Activated naive CD8-positive, alpha-beta T cell (primary cell): ENCODE measurements at regions not wholly inside any gene's neighbourhood (a gene's known extent, or its start where the extent isn't known, plus 50 kb on each side); places are given as distances from the start of the nearest gene placed in this dataset.

ENCODE experiments used
- H3K27ac Mint-ChIP-seq: one replicate; pipeline ENCODE4 v1.8.0; 2021; ENCODE audit warnings: mixed read lengths
- H3K27me3 Mint-ChIP-seq: one replicate; pipeline ENCODE4 v1.8.0; 2021; ENCODE audit warnings: mixed read lengths
- H3K36me3 Mint-ChIP-seq: one replicate; pipeline ENCODE4 v1.8.0; 2021; ENCODE audit warnings: mixed read lengths
- H3K4me1 Mint-ChIP-seq: one replicate; pipeline ENCODE4 v1.8.0; 2021; ENCODE audit warnings: low read depth, mixed read lengths
- H3K4me3 Mint-ChIP-seq: one replicate; pipeline ENCODE4 v1.8.0; 2021; ENCODE audit warnings: mild to moderate bottlenecking, mixed read lengths
- H3K9me3 Mint-ChIP-seq: one replicate; pipeline ENCODE4 v1.8.0; 2021; ENCODE audit warnings: low read depth, mixed read lengths

DNA sequence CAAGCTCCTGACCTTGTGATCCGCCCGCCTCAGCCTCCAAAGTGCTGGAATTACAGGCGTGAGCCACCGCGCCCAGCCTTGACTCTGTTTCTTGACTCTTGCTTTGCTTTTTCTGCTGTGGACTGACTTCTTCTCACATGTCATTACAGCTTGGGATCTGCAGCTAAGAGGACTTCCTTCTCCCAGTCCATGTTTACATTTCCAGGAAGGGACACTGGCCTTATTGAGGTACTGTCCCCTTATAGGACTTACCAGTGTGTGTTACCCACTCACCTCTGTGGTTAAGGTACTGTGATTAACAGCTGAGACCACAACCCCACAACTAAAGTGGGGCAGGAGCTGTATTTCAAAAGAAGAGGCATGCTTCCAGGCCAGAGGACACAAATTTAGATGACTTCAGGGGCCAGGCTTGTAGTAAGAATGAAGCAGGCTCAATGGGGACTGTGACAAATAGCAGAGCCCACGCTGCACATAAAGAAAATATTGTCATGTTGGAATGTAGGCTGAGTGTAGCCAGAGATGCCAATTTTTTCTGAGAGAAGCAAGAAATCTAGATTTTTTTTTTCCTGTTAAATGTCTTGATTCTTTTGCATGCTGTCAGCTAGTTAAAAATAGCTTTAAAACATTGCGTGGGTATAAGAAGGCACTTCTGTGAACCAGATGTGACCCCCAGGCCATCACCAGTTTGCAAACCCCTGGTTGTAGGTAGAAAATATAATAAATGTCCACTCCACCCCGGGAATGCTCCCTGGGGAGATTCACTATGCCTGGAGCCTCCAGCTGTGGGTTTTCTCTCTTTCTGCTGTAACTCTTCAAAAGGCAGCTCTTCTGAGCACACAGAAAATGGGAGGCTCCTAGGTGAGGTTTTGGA is 75.0 kb downstream of the PTPDC1 start:
- H3K9me3 Mint-ChIP-seq: peaks cover 5% of the 10 kb centered on the region
- H3K27me3 Mint-ChIP-seq: no peaks in the 10 kb centered on the region
- H3K4me1 Mint-ChIP-seq: peaks cover 19% of the 10 kb centered on the region
- peaks cover 4% of the 10 kb centered on the region for H3K36me3 Mint-ChIP-seq
- no peak overlapping the region for H3K4me3 Mint-ChIP-seq
- H3K27ac Mint-ChIP-seq: no peak overlapping the region

- H3K9me3 Mint-ChIP-seq: no peaks in the 10 kb centered on the region
- no peak overlapping the region for H3K27ac Mint-ChIP-seq
- H3K4me1 Mint-ChIP-seq: peaks cover 28% of the 10 kb centered on the region
- no peaks in the 10 kb centered on the region for H3K27me3 Mint-ChIP-seq
- H3K4me3 Mint-ChIP-seq: no peak overlapping the region
- no peaks in the 10 kb centered on the region for H3K36me3 Mint-ChIP-seq
These were observed 76.6 kb downstream of the PTPDC1 start for GRCh38 chr9:94160594-94161501.

- Mint-ChIP-seq H3K4me1 (peaks cover 26% of the 10 kb centered on the region), H3K9me3 (no peaks in the 10 kb centered on the region), H3K27me3 (no peaks in the 10 kb centered on the region), H3K27ac (no peak overlapping the region), H3K4me3 (no peak overlapping the region), H3K36me3 (no peaks in the 10 kb centered on the region)
These were observed 77.4 kb downstream of the PTPDC1 start for GRCh38 chr9:94161673-94162072.

- peaks cover 45% of the 10 kb centered on the region for H3K4me1 Mint-ChIP-seq
- no peaks in the 10 kb centered on the region for H3K9me3 Mint-ChIP-seq
- H3K27me3 Mint-ChIP-seq: no peaks in the 10 kb centered on the region
- peak overlapping the region; percentile 77 for H3K4me3 Mint-ChIP-seq
- peaks cover 3% of the 10 kb centered on the region for H3K36me3 Mint-ChIP-seq
- peak overlapping the region; percentile 55 for H3K27ac Mint-ChIP-seq
These were observed 80.7 kb downstream of the PTPDC1 start for GRCh38 chr9:94164806-94165549.

DNA sequence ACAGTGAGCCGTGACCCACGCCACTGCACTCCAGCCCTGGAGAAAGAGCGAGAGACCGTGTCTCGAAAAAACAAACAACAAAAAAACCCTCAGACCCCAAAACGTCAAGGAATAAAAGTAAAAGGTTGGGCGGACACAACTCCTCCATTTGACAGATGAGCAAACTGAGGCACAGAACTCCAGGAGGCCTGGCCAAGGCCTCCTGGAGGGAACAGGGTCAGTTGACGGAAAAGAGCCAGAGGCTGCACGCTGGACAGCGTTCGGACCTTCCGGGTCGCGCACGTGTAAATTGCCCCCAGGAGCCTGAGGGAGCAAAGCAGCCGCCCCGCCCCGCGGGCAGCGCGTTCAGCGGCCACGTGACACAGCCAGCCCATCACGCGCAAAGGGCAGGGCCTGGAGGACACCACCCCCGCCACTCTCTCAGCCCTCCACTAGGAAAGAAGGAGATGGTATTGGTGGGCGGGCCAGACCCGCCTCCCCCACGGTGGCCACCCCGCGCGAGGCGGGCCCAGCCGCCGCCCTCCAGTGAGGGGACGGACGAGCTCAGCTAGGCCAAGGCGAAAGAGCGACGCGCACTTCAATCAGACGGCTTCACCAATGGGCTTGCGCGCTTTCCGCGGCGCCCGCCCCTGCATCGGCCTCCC is 81.5 kb downstream of the PTPDC1 start:
- H3K36me3 Mint-ChIP-seq: peaks cover 3% of the 10 kb centered on the region
- H3K4me1 Mint-ChIP-seq: peaks cover 52% of the 10 kb centered on the region
- H3K4me3 Mint-ChIP-seq: peak overlapping the region; percentile 77
- peak overlapping the region; percentile 55 for H3K27ac Mint-ChIP-seq
- H3K9me3 Mint-ChIP-seq: no peaks in the 10 kb centered on the region
- H3K27me3 Mint-ChIP-seq: no peaks in the 10 kb centered on the region

DNA sequence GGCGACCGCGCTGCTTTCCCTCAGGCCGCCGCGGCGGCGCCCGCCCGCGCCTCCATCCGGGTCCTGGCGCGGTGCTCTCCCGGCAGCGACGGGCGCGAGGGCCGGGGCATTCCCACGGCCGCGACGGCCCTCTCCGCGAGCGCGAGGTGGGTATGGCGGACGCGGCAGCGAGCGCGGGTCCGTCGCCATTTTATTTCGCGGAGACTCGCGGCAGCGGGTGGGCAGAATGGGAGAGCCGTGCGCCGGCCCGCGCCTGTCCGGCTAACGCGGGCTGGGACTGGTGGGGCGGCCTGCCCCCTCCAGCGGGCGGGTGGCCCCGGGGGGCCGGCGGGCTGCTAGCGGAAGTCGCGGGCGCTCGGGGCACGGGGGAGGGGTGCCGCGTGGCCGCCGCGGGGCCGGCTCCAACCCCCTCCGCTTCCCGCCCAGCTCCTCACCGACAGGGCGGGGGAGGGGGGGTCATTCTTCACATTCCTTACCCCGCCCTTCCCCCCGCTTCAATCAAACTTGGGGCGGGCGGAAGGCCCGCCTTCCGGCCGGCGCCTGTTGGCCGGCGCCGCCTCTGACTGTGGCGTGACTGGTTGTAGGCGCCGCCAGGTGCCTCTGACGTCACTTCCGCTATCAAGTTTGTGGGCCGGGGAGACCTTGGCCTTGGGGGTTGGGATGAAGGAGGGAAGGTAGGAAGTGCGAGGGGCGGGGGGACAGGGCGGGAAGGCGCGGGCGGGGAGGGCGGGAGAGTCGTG is 82.1 kb downstream of the PTPDC1 start:
- H3K36me3 Mint-ChIP-seq: peaks cover 3% of the 10 kb centered on the region
- no peaks in the 10 kb centered on the region for H3K9me3 Mint-ChIP-seq
- H3K27me3 Mint-ChIP-seq: no peaks in the 10 kb centered on the region
- peak overlapping the region; percentile 95 for H3K4me3 Mint-ChIP-seq
- peak overlapping the region; percentile 83 for H3K27ac Mint-ChIP-seq
- H3K4me1 Mint-ChIP-seq: peaks cover 54% of the 10 kb centered on the region

DNA sequence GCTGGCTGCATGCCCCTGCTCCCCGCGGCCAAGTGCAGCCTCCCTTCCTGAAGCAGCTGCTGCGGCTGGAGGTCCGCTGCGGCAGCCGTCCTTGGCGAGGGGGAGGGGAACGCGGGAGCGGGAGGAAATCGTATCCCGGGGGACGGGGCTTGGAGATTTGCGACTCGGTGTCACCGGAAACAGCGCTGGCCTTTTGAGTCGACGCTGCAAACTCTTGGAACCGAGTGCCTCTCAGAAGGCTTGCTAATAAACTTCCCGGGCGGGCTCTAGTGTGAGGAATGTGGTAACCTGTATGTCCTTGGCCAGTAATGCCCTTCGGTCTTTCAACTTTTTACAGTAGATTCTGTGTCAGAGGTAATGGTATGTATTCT is 82.7 kb downstream of the PTPDC1 start:
- peaks cover 3% of the 10 kb centered on the region for H3K36me3 Mint-ChIP-seq
- peaks cover 57% of the 10 kb centered on the region for H3K4me1 Mint-ChIP-seq
- peak overlapping the region; percentile 95 for H3K4me3 Mint-ChIP-seq
- H3K9me3 Mint-ChIP-seq: no peaks in the 10 kb centered on the region
- no peaks in the 10 kb centered on the region for H3K27me3 Mint-ChIP-seq
- peak overlapping the region; percentile 83 for H3K27ac Mint-ChIP-seq

- H3K27me3 Mint-ChIP-seq: no peaks in the 10 kb centered on the region
- H3K4me1 Mint-ChIP-seq: peaks cover 60% of the 10 kb centered on the region
- H3K36me3 Mint-ChIP-seq: peaks cover 3% of the 10 kb centered on the region
- H3K4me3 Mint-ChIP-seq: peak overlapping the region; percentile 95
- H3K27ac Mint-ChIP-seq: peak overlapping the region; percentile 83
- no peaks in the 10 kb centered on the region for H3K9me3 Mint-ChIP-seq
These were observed 83.2 kb downstream of the PTPDC1 start for GRCh38 chr9:94167376-94167890.

DNA sequence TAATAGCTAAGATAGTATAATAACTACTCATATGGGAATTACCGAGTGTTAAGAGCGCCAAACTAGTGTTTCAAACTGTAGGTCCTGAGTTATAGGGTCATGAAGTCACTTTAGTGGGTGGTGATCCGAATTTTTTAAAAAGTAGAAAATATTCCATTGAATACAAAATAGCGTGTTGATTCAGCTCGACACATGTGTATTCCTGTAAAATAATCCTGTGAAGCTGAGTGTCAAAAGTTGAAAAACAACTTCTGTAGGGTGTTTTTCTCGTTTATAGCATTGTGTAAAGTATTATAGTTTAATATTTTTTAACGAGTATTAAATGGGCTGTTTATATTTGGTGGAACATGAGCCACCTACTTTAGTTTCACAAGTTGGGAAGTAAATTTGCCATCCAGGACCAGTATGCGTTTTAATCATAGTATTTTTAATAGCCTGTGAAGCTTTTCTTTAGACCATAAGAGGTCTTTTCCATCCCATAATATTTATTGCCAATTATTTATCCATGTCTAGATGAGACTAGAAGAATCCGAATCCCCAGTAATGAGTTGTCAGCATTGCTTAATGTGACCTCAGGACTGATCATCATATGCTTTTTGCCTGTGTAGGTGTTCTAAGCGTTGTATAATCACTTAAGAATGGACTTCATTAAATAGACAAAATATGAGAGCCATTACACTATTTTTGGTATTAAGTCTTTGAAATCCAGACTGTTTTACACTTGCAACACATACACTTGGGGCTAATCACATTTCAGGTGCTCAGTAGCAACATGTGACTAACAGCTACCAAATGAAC is 84.1 kb downstream of the PTPDC1 start:
- Mint-ChIP-seq H3K27me3 (no peaks in the 10 kb centered on the region), H3K27ac (peak overlapping the region; percentile 83), H3K36me3 (peaks cover 3% of the 10 kb centered on the region), H3K9me3 (no peaks in the 10 kb centered on the region), H3K4me1 (peaks cover 69% of the 10 kb centered on the region), H3K4me3 (peak overlapping the region; percentile 95)

DNA sequence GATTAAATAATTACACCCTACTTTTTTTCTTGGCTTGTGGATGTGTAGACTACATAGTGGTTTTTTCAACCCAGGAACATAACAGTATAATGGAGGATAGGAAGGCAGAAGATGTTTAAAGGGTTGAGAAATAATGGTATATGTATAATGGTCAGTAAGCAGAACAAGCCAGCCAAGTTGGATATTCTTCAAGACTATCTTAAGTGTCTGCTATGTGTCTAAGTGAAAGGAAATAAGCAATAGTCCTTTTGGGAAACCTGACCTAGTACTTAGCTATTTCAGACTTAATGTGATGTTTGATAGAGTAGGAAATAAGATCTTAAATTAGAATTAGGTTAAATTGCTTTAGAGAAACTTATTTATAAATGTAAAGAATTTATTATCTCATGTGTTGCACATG is 85.7 kb downstream of the PTPDC1 start:
- peak overlapping the region; percentile 75 for H3K27ac Mint-ChIP-seq
- H3K36me3 Mint-ChIP-seq: peaks cover 3% of the 10 kb centered on the region
- no peaks in the 10 kb centered on the region for H3K9me3 Mint-ChIP-seq
- H3K27me3 Mint-ChIP-seq: no peaks in the 10 kb centered on the region
- peaks cover 73% of the 10 kb centered on the region for H3K4me1 Mint-ChIP-seq
- H3K4me3 Mint-ChIP-seq: peak overlapping the region; percentile 77

DNA sequence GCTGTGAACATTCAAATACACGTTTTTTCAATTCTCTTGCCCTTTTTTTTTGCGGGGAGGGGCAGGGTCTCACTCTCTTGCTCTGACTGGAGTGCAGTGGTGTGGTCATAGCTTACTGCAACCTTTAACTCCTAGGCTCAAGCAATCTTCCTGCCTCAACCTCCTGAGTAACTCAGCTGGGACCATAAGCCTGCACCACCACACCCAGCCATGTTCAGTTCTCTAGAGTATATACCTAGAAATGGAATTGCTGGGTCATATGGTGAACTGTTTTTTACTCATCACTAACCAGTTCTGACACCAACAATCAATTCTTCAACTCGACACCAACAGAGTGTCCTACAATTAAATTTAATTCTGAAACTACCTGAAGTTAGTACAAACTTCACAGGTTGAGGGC is 85.5 kb upstream of the ZNF169 start:
- peak overlapping the region; percentile 56 for H3K27ac Mint-ChIP-seq
- peaks cover 5% of the 10 kb centered on the region for H3K36me3 Mint-ChIP-seq
- no peaks in the 10 kb centered on the region for H3K9me3 Mint-ChIP-seq
- H3K27me3 Mint-ChIP-seq: no peaks in the 10 kb centered on the region
- H3K4me1 Mint-ChIP-seq: peaks cover 80% of the 10 kb centered on the region
- H3K4me3 Mint-ChIP-seq: peak overlapping the region; percentile 54

DNA sequence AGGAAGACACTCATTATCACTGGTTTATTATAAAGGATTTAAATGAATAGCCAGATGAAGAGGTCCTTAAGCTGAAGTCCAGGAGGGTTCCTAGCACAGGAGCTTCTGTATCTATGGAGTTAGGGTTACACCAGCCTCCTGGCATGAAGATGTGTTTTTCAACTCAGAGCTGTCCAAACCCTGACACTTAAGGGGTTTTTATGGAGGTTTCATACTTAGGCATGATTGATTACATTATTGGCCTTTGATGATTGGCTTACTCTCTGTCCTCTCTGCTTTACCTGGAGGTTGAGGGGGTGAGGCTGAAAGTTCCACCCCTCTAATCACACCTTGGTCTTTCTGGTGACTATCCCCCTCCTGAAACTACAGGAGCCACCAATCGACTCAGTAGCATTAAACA is 84.9 kb upstream of the ZNF169 start:
- peak overlapping the region; percentile 56 for H3K27ac Mint-ChIP-seq
- peaks cover 82% of the 10 kb centered on the region for H3K4me1 Mint-ChIP-seq
- peak overlapping the region; percentile 9 for H3K4me3 Mint-ChIP-seq
- H3K27me3 Mint-ChIP-seq: no peaks in the 10 kb centered on the region
- peaks cover 5% of the 10 kb centered on the region for H3K36me3 Mint-ChIP-seq
- H3K9me3 Mint-ChIP-seq: no peaks in the 10 kb centered on the region

DNA sequence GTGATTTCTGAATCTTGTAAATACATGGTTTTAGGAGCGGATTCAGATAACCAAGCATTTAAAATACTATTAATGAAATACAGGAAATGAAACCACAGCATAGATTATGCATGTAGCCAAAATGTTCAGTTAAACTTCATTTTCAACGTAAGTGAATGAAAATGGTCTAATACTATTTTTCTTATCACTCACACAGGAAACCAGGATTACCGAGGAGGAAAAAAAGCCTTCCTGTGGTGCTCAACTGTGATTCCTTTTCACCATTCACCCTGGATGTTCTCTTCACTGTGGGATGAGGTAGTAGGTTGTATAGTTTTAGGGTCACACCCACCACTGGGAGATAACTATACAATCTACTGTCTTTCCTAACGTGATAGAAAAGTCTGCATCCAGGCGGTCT is 83.4 kb upstream of the ZNF169 start:
- H3K4me3 Mint-ChIP-seq: peak overlapping the region; percentile 65
- no peaks in the 10 kb centered on the region for H3K27me3 Mint-ChIP-seq
- H3K9me3 Mint-ChIP-seq: no peaks in the 10 kb centered on the region
- H3K27ac Mint-ChIP-seq: peak overlapping the region; percentile 90
- H3K4me1 Mint-ChIP-seq: peaks cover 79% of the 10 kb centered on the region
- peaks cover 8% of the 10 kb centered on the region for H3K36me3 Mint-ChIP-seq
